ENCODE measurements at regions not wholly inside any gene's neighbourhood (a gene's known extent, or its start where the extent isn't known, plus 50 kb on each side); places are given as distances from the start of the nearest gene placed in this dataset.

DNA sequence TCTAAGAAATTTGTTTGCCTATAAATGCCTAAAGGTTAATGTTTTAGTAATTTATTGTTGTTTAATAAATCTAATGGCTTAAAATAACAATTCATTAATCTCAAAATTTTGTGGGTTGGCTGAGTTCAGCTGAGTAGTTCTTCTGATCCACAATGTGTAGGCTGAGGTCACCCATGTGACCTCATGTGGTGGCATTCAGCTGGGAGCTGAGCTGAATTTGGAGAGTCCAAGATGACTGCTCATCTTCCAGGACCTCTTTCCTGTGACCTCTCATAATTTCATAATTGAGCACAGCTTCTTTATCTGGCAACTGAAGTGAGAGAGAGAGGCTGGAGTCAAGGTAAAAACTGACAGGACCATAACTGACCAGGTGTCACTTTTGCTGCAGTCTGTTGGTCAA, 132.4 kb downstream of the TXNL1 start:
- no peak overlapping the region for H2AFZ ChIP-seq (ENCODE audit: low read length)
- H4K91ac ChIP-seq (replicated peaks; ENCODE audit: insufficient read length, low read length), result no peak overlapping the region
- H3K23ac ChIP-seq (ENCODE audit: insufficient read length), result no peak overlapping the region
- DNase-seq (ENCODE audit: low read depth in 1 of 2, low spot score in 2 of 2), result no peak
- H3K9me3 ChIP-seq (ENCODE audit: insufficient read depth in 2 of 2, low read depth in 1 of 2, low read length in 1 of 2), result no peaks in the 10 kb centered on the region
- H3K36me3 ChIP-seq (ENCODE audit: control insufficient read depth in 2 of 4, insufficient read depth in 4 of 4, low read length in 3 of 4), result no peaks in the 10 kb centered on the region
- TF ChIP-seq GABPA (IDR thresholded peaks at IDR 0.05; ENCODE audit: borderline replicate concordance, insufficient read depth, low read length), result no peak
- no peak for TF ChIP-seq RXRA (IDR thresholded peaks at IDR 0.05; ENCODE audit: insufficient read depth, low read depth, low read length)
- TF ChIP-seq POU5F1 (IDR thresholded peaks at IDR 0.05; ENCODE audit: low read depth, low read length), result no peak
- TF ChIP-seq KDM1A (IDR thresholded peaks at IDR 0.05; ENCODE audit: borderline replicate concordance, low read length), result no peak
- no peak for TF ChIP-seq EGR1 (IDR thresholded peaks at IDR 0.05; ENCODE audit: borderline replicate concordance, low read depth, low read length)
- H4K8ac ChIP-seq (ENCODE audit: extremely low read depth, insufficient read depth, low read length), result no peak overlapping the region
- no peak overlapping the region for H2BK15ac ChIP-seq (ENCODE audit: low read length)
- H2BK20ac ChIP-seq (ENCODE audit: low read length), result no peak overlapping the region
- H3K9ac ChIP-seq (replicated peaks in 1 of 4; ENCODE audit: extremely low read depth in 1 of 4, low read depth in 3 of 4, low read length in 3 of 4), result no peak overlapping the region
- H3K23me2 ChIP-seq (ENCODE audit: low read depth, low read length), result no peaks in the 10 kb centered on the region
- no peak overlapping the region for H3K27ac ChIP-seq (ENCODE audit: low read depth, low read length)
- no peak overlapping the region for H3K4me3 ChIP-seq (ENCODE audit: extremely low read depth in 1 of 4, insufficient read depth in 2 of 4, low read depth in 3 of 4, low read length in 4 of 4)
- no peaks in the 10 kb centered on the region for H3K79me1 ChIP-seq (ENCODE audit: low read depth, low read length)
- no peaks in the 10 kb centered on the region for H3K79me2 ChIP-seq (ENCODE audit: control insufficient read depth in 1 of 2, insufficient read depth in 2 of 2, low read length in 2 of 2)
- no peak overlapping the region for H3K14ac ChIP-seq (ENCODE audit: insufficient read length)
- POLR2A ChIA-PET (ENCODE audit: partially characterized antibody), result no interaction called here
- H3K27me3 ChIP-seq (replicated peaks in 1 of 4; ENCODE audit: control insufficient read depth in 3 of 4, extremely low read depth in 1 of 4, insufficient read depth in 3 of 4, low read length in 3 of 4), result peaks cover 0 to 2% (median 0%) of the 10 kb centered on the region in 4 experiments; a peak in 1 of 7 replicates
- no peak overlapping the region for H3K18ac ChIP-seq (ENCODE audit: extremely low read depth, low read length)
- H2BK12ac ChIP-seq (ENCODE audit: low read depth, low read length), result no peak overlapping the region
- no peak overlapping the region for H3K4ac ChIP-seq (replicated peaks; ENCODE audit: insufficient read length, low read depth, low read length)
- H3K56ac ChIP-seq (replicated peaks; ENCODE audit: insufficient read length, low read depth, low read length), result no peak overlapping the region
- no peak overlapping the region for H4K5ac ChIP-seq (ENCODE audit: insufficient read length, low read depth, low read length)
- H3K4me1 ChIP-seq (replicated peaks in 1 of 4; ENCODE audit: control insufficient read depth in 3 of 4, insufficient read depth in 4 of 4, low read length in 3 of 4), result peaks cover 0 to 4% (median 0%) of the 10 kb centered on the region in 4 experiments; a peak in 1 of 7 replicates
- no peak overlapping the region for H2AK5ac ChIP-seq (ENCODE audit: low read depth, low read length)
- no peak overlapping the region for H2BK5ac ChIP-seq (ENCODE audit: low read depth, low read length)
- no peak for FAIRE-seq
- H2BK120ac ChIP-seq (replicated peaks; ENCODE audit: low read depth, low read length), result no peak overlapping the region
- CTCF ChIA-PET (ENCODE audit: partially characterized antibody), result no interaction called here
- H4K20me1 ChIP-seq (replicated peaks in 1 of 2; ENCODE audit: control insufficient read depth in 1 of 2, insufficient read depth in 2 of 2, low read length in 2 of 2), result no peaks in the 10 kb centered on the region
- H3K4me2 ChIP-seq (ENCODE audit: insufficient read depth in 1 of 2, low read depth in 2 of 2, low read length in 2 of 2), result no peak overlapping the region

All from H1 (cell line).